Neural cell (in vitro differentiated cells): ENCODE measurements at regions not wholly inside any gene's neighbourhood (a gene's known extent, or its start where the extent isn't known, plus 50 kb on each side); places are given as distances from the start of the nearest gene placed in this dataset.

Experiments
- H2AFZ ChIP-seq: fragments of 200-600, 300-800 bp; sonication (generic), shearing (Covaris generic); 2 replicates; pipeline ENCODE4 v1.6.0; 2014; ENCODE audit warnings: low read depth, mild to moderate bottlenecking, antibody characterized with exemption, low read length, moderate library complexity
- H3F3A ChIP-seq: fragments of 200-600 bp; shearing (Covaris generic); 2 replicates; pipeline ENCODE4 v1.6.1; 2016; ENCODE audit warnings: mild to moderate bottlenecking, moderate library complexity, mixed read lengths, antibody characterized with exemption, low read length; ENCODE audit not compliant: insufficient read depth, poor library complexity, severe bottlenecking
- H3K27ac ChIP-seq: fragments of 200-600, 300-800 bp; sonication (generic), shearing (Covaris generic); 2 replicates; pipeline ENCODE4 v1.5.1; 2014; ENCODE audit warnings: mild to moderate bottlenecking, low read length, moderate library complexity
- H3K27me3 ChIP-seq: fragments of 300-800, 200-600 bp; sonication (generic), shearing (Covaris generic); 2 replicates; pipeline ENCODE4 v1.6.0; 2014; ENCODE audit warnings: mild to moderate bottlenecking, low read depth, low read length, moderate library complexity; ENCODE audit not compliant: insufficient read depth
- H3K36me3 ChIP-seq: fragments of 300-800, 200-600 bp; sonication (generic), shearing (Covaris generic); 2 replicates; pipeline ENCODE4 v1.5.1; 2014; ENCODE audit warnings: mild to moderate bottlenecking, antibody characterized with exemption, low read length, moderate library complexity; ENCODE audit not compliant: insufficient read depth
- H3K4me2 ChIP-seq: fragments of 300-800, 200-600 bp; sonication (generic), shearing (Covaris generic); 2 replicates; pipeline ENCODE4 v1.6.0; 2014; ENCODE audit warnings: mild to moderate bottlenecking, low read length
- H3K4me3 ChIP-seq: fragments of 300-800, 200-600 bp; sonication (generic), shearing (Covaris generic); 2 replicates; pipeline ENCODE4 v1.5.1; 2014; ENCODE audit warnings: mild to moderate bottlenecking, low read length, moderate library complexity
- H3K79me2 ChIP-seq: fragments of 200-600 bp; shearing (Covaris generic); replicated peaks from 2 replicates; pipeline ENCODE4 v1.6.0; 2014; ENCODE audit warnings: mild to moderate bottlenecking, low read length, moderate library complexity; ENCODE audit not compliant: insufficient read depth
- H3K9ac ChIP-seq: fragments of 300-800, 200-600 bp; sonication (generic), shearing (Covaris generic); 2 replicates; pipeline ENCODE4 v1.6.1; 2016; ENCODE audit warnings: mild to moderate bottlenecking, low read length, mixed read lengths
- H3K9me2 ChIP-seq: fragments of 200-600 bp; shearing (Covaris generic); 2 replicates; pipeline ENCODE4 v1.6.1; 2016; ENCODE audit warnings: mild to moderate bottlenecking, low read length, mixed read lengths; ENCODE audit not compliant: insufficient read depth
- H3K9me3 ChIP-seq: fragments of 200-600, 300-800 bp; sonication (generic), shearing (Covaris generic); 2 replicates; pipeline ENCODE4 v1.6.1; 2016; ENCODE audit warnings: mild to moderate bottlenecking, mixed run types, low read length, moderate library complexity, mixed read lengths
- H4K20me1 ChIP-seq: fragments of 200-600 bp; shearing (Covaris generic); 2 replicates; pipeline ENCODE4 v1.6.1; 2016; ENCODE audit warnings: mild to moderate bottlenecking, mixed run types; ENCODE audit not compliant: insufficient read depth
- CTCF ChIP-seq: fragments of 450-650 bp; IDR thresholded peaks from 2 replicates; pipeline ENCODE4 v1.5.1; 2014; ENCODE audit warnings: antibody characterized with exemption, mild to moderate bottlenecking, moderate library complexity; ENCODE audit not compliant: poor library complexity, severe bottlenecking
- EP300 ChIP-seq: fragments of 450-650 bp; conservative IDR thresholded peaks from 2 replicates; pipeline ENCODE4 v1.6.1; 2014; ENCODE audit warnings: antibody characterized with exemption, mild to moderate bottlenecking, moderate library complexity; ENCODE audit not compliant: poor library complexity, severe bottlenecking
- EZH2 ChIP-seq: fragments of 200-600, 300-800 bp; shearing (Covaris generic), sonication (generic); IDR thresholded peaks from 2 replicates; pipeline ENCODE4 v1.6.1; 2014; ENCODE audit warnings: antibody characterized with exemption, low read length, borderline replicate concordance, mild to moderate bottlenecking; ENCODE audit not compliant: insufficient read depth, poor library complexity, severe bottlenecking
- MXI1 ChIP-seq: fragments of 450-650 bp; conservative IDR thresholded peaks from 2 replicates; pipeline ENCODE4 v1.6.1; 2014; ENCODE audit warnings: antibody characterized with exemption, mild to moderate bottlenecking; ENCODE audit not compliant: poor library complexity, severe bottlenecking
- POLR2AphosphoS5 ChIP-seq: IDR thresholded peaks from 2 replicates; pipeline ENCODE4 v1.6.1; 2012
- RAD21 ChIP-seq: fragments of 450-650 bp; conservative IDR thresholded peaks from 2 replicates; pipeline ENCODE4 v1.6.1; 2014; ENCODE audit warnings: antibody characterized with exemption, mild to moderate bottlenecking, moderate library complexity
- REST ChIP-seq: IDR thresholded peaks from 2 replicates; pipeline ENCODE4 v1.6.1; 2012; ENCODE audit warnings: borderline replicate concordance
- SMC3 ChIP-seq: fragments of 450-650 bp; conservative IDR thresholded peaks from 2 replicates; pipeline ENCODE4 v1.6.1; 2014; ENCODE audit warnings: antibody characterized with exemption, mild to moderate bottlenecking, moderate library complexity; ENCODE audit not compliant: poor library complexity
- TAF1 ChIP-seq: IDR thresholded peaks from 2 replicates; pipeline ENCODE4 v1.6.1; 2012; ENCODE audit warnings: low read depth

GRCh38 chr6:8494730-8495129 is 59.4 kb upstream of the SLC35B3 start:
- Histone ChIP-seq H2AFZ (no peak overlapping the region), H4K20me1 (no peaks in the 10 kb centered on the region), H3K27me3 (no peaks in the 10 kb centered on the region), H3K9ac (no peak overlapping the region), H3K4me3 (no peak overlapping the region), H3K9me2 (no peaks in the 10 kb centered on the region), H3K9me3 (no peaks in the 10 kb centered on the region), H3K36me3 (no peaks in the 10 kb centered on the region), H3K4me2 (no peak overlapping the region), H3F3A (no peaks in the 10 kb centered on the region), H3K79me2 (no peaks in the 10 kb centered on the region), H3K27ac (no peak overlapping the region)
- TF ChIP-seq EP300: no peak
- TF ChIP-seq REST: no peak
- TF ChIP-seq SMC3: no peak
- no peak for TF ChIP-seq MXI1
- TF ChIP-seq RAD21: no peak
- no peak for TF ChIP-seq TAF1
- TF ChIP-seq CTCF: no peak
- no peak for TF ChIP-seq EZH2
- no peak for TF ChIP-seq POLR2AphosphoS5

DNA sequence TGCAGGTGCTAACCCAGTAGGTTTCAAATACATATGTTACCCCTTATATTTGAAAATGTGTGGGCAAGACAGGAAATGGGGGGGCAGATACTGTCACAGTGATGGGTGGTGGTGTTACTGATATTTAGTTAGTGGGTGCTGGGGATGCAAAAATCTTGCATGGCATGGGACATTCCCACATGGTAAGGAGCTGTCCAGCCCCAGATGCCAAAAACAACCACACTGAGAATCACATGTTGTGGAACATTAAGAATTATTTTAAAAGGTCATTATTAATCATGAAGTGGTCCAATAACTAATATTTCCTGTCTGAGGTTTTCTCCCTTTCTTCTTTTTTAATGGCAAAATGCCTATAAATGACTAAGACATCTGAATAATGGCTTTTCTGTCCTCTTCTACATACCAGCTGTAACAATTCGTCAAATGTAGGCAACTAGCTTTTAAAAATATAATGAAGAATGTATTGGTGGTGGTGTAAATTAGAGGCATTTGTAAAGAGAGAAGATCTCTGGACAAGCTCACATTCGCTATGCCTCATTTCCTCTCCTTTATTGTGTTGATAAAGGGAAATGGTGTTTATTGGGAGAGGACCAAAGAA is 57.3 kb upstream of the SLC35B3 start:
- H3K9me3 ChIP-seq: no peaks in the 10 kb centered on the region

More for the DNA sequence above, 57.3 kb upstream of the SLC35B3 start:
- Histone ChIP-seq H3K4me3 (no peak overlapping the region), H3K4me2 (no peak overlapping the region), H3K27me3 (no peaks in the 10 kb centered on the region), H4K20me1 (no peaks in the 10 kb centered on the region), H3K36me3 (no peaks in the 10 kb centered on the region), H3K79me2 (no peaks in the 10 kb centered on the region), H3K27ac (no peak overlapping the region), H3K9me2 (no peaks in the 10 kb centered on the region), H2AFZ (no peak overlapping the region), H3K9ac (no peak overlapping the region), H3F3A (no peaks in the 10 kb centered on the region)
- TF ChIP-seq CTCF: no peak
- no peak for TF ChIP-seq MXI1
- TF ChIP-seq POLR2AphosphoS5: no peak
- no peak for TF ChIP-seq EZH2
- no peak for TF ChIP-seq REST
- TF ChIP-seq RAD21: no peak
- no peak for TF ChIP-seq TAF1
- TF ChIP-seq SMC3: no peak
- no peak for TF ChIP-seq EP300
